Vagina (tissue), 2 donors: ENCODE measurements at regions not wholly inside any gene's neighbourhood (a gene's known extent, or its start where the extent isn't known, plus 50 kb on each side); places are given as distances from the start of the nearest gene placed in this dataset.

Experiments
- DNase-seq, 2 donors: peaks; one replicate each; pipeline ENCODE4 v3.0.0-alpha.2; 2017; ENCODE audit errors: extremely low spot score in 2 of 2
- H3K27ac ChIP-seq: fragments of 200-600 bp; sonication (generic); one replicate; pipeline ENCODE4 v1.5.1; 2019
- H3K27me3 ChIP-seq: fragments of 200-600 bp; sonication (generic); one replicate; pipeline ENCODE4 v1.5.1; 2019
- H3K36me3 ChIP-seq, 2 donors: fragments of 200-600 bp; sonication (generic); one replicate each; pipeline ENCODE4 v1.5.1; 2017 to 2019
- H3K4me1 ChIP-seq: fragments of 200-600 bp; sonication (generic); one replicate; pipeline ENCODE4 v1.5.1; 2019
- H3K4me3 ChIP-seq, 2 donors: fragments of 200-600 bp; sonication (generic); 1 replicate in 1 of 2; 2 replicates in 1 of 2; pipeline ENCODE4 v1.5.1; 2016 to 2019
- H3K9me3 ChIP-seq: fragments of 200-600 bp; sonication (generic); one replicate; pipeline ENCODE4 v1.5.1; 2019
- CTCF ChIP-seq, 3 experiments: fragments of 450-650 bp in 2 of 3; fragments of 200-600 bp in 1 of 3; sonication (generic) in 1 of 3; IDR thresholded peaks; one replicate each; pipeline ENCODE4 v1.5.1; 2017 to 2019; ENCODE audit warnings: antibody characterized with exemption in 3 of 3, mild to moderate bottlenecking in 2 of 3, moderate library complexity in 2 of 3
- POLR2A ChIP-seq, 2 donors: fragments of 450-650 bp; IDR thresholded peaks; one replicate each; pipeline ENCODE4 v1.6.1; 2017; ENCODE audit warnings: antibody characterized with exemption in 2 of 2, mild to moderate bottlenecking in 2 of 2, moderate library complexity in 2 of 2
- POLR2AphosphoS5 ChIP-seq, 2 donors: sonication (generic); formaldehyde crosslinking; IDR thresholded peaks; one replicate each; pipeline ENCODE4 v1.9.0; 2017; ENCODE audit warnings: antibody characterized with exemption in 2 of 2, mild to moderate bottlenecking in 2 of 2, low read depth in 1 of 2; ENCODE audit not compliant: insufficient read depth in 1 of 2
- intact Hi-C: fragments of 100-400 bp; cut with DNase I; formaldehyde crosslinking; loops from one replicate; pipeline ENCODE4 v1.15.1; 2023

- no peak overlapping the region for H3K4me3 ChIP-seq
- H3K36me3 ChIP-seq = no peaks in the 10 kb centered on the region
- H3K27me3 ChIP-seq = no peaks in the 10 kb centered on the region
- TF ChIP-seq CTCF (IDR thresholded peaks at IDR 0.05) = no peak
- H3K9me3 ChIP-seq = no peaks in the 10 kb centered on the region
- no peak for DNase-seq
- no peaks in the 10 kb centered on the region for H3K4me1 ChIP-seq
- H3K27ac ChIP-seq = no peak overlapping the region
- intact Hi-C loops = no loop called here
Measured at GRCh38 chr13:40384976-40385857, 281.2 kb downstream of the FOXO1 start.

GRCh38 chr13:40385858-40386180 is 280.6 kb downstream of the FOXO1 start:
- Histone ChIP-seq H3K27me3 (no peaks in the 10 kb centered on the region), H3K27ac (no peak overlapping the region), H3K4me1 (no peaks in the 10 kb centered on the region), H3K36me3 (no peaks in the 10 kb centered on the region), H3K9me3 (no peaks in the 10 kb centered on the region), H3K4me3 (no peak overlapping the region)
- DNase-seq = peak in 1 of 2 donors; percentile 44
- TF ChIP-seq POLR2AphosphoS5 (IDR thresholded peaks at IDR 0.05; ENCODE audit: insufficient read depth in 1 of 2, low read depth in 1 of 2) = no peak
- no peak for TF ChIP-seq POLR2A (IDR thresholded peaks at IDR 0.05)
- no peak for TF ChIP-seq CTCF (IDR thresholded peaks at IDR 0.05)
- intact Hi-C loops = no loop called here

GRCh38 chr13:40386586-40386985 is 279.9 kb downstream of the FOXO1 start:
- peak in 1 of 2 donors; percentile 10 for DNase-seq
- no peak for TF ChIP-seq POLR2A (IDR thresholded peaks at IDR 0.05)
- no peak for TF ChIP-seq POLR2AphosphoS5 (IDR thresholded peaks at IDR 0.05; ENCODE audit: insufficient read depth in 1 of 2, low read depth in 1 of 2)
- TF ChIP-seq CTCF (IDR thresholded peaks at IDR 0.05) = no peak
- no peaks in the 10 kb centered on the region for H3K36me3 ChIP-seq
- H3K27me3 ChIP-seq = no peaks in the 10 kb centered on the region
- H3K27ac ChIP-seq = no peak overlapping the region
- H3K4me1 ChIP-seq = no peaks in the 10 kb centered on the region
- intact Hi-C loops = no loop called here
- no peaks in the 10 kb centered on the region for H3K9me3 ChIP-seq
- no peak overlapping the region for H3K4me3 ChIP-seq

- intact Hi-C loops = no loop called here
- TF ChIP-seq POLR2A (IDR thresholded peaks at IDR 0.05) = no peak
- no peak for TF ChIP-seq POLR2AphosphoS5 (IDR thresholded peaks at IDR 0.05; ENCODE audit: insufficient read depth in 1 of 2, low read depth in 1 of 2)
- TF ChIP-seq CTCF (IDR thresholded peaks at IDR 0.05) = no peak
- no peaks in the 10 kb centered on the region for H3K27me3 ChIP-seq
- no peak overlapping the region for H3K27ac ChIP-seq
- no peak overlapping the region for H3K4me3 ChIP-seq
- H3K36me3 ChIP-seq = no peaks in the 10 kb centered on the region
- H3K4me1 ChIP-seq = no peaks in the 10 kb centered on the region
- peak in 1 of 2 donors; percentile 32 for DNase-seq
- no peaks in the 10 kb centered on the region for H3K9me3 ChIP-seq
Measured at GRCh38 chr13:40387775-40388174, 278.7 kb downstream of the FOXO1 start.

- H3K27me3 ChIP-seq = no peaks in the 10 kb centered on the region
- no peaks in the 10 kb centered on the region for H3K4me1 ChIP-seq
- intact Hi-C loops = no loop called here
- no peak for DNase-seq
- no peaks in the 10 kb centered on the region for H3K36me3 ChIP-seq
- H3K9me3 ChIP-seq = no peaks in the 10 kb centered on the region
- TF ChIP-seq POLR2AphosphoS5 (IDR thresholded peaks at IDR 0.05; ENCODE audit: insufficient read depth in 1 of 2, low read depth in 1 of 2) = peak in 1 of 2 donors; percentile 49
- no peak for TF ChIP-seq CTCF (IDR thresholded peaks at IDR 0.05)
- no peak overlapping the region for H3K4me3 ChIP-seq
- H3K27ac ChIP-seq = no peak overlapping the region
Measured at GRCh38 chr13:40388617-40389016, 277.8 kb downstream of the FOXO1 start.
